ENCODE measurements at regions not wholly inside any gene's neighbourhood (a gene's known extent, or its start where the extent isn't known, plus 50 kb on each side); places are given as distances from the start of the nearest gene placed in this dataset.

DNA sequence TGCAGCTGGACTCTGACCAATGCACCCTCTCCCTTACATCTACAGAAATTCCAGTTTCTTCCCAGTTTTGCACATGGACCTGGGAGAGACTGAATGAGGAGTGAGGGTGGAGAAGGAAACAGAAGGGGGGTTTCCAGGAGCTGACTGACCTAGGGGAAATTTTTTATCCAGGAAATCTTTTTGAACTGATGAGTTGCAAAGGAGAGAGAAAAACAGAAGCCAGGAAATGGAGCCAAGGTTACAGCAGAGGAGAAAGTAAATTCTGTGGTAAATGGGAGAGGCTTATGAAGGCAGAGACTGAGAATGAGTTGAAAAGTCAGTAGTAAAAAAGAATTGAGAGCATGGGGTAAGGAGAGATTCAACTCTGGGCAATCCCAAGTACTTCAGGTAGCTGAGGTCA lies 192.8 kb downstream of the SMIM20 start:
- DNase-seq: no peak

DNA sequence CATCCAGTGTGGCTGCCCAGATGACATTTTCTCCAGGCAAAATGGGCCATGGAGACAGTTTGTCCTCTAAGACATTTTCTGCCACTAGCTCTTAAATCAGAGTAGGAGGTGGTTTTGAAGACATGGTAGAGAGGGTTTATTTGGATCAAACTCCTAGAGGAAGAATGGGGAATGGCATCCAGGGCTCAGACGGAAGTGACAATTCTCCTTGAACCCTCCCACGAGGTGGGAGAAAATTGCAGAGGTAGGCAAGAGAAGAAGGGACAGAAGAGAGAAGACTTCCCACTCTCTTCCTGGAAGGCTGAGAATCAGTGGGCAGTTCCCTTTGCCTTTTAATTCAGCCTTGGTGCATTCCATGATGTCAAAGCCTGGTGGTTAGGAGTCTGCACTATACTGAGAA lies 194.0 kb downstream of the SMIM20 start:
- no peak for DNase-seq

GRCh38 chr4:26110493-26110892 lies 196.5 kb downstream of the SMIM20 start:
- no peak for DNase-seq

DNA sequence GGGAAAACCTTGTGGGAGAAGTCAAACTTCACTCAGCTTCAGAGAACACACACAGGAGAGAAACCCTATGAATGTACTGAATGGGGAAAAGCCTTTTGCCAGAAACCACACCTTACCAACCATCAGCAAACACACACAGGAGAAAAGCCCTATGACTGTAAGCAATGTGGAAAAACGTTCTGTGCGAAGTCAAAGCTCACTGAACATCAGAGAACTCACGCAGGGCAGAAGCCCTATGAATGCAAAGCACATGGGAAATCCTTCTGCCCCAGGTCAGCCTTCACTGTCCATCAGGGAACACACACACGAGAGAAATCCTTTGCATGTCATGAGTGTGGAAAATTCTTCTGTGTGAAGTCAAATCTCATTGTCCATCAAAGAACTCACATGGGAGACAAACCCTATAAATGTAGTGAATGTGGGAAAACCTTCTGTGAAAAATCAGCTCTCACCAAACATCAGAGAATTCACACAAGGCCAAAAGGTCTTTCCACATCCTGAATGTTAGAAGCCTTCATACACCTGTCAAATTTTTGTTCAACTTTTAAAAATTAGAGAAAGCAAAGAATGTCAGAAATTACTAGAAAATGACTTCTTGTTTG lies 199.4 kb downstream of the SMIM20 start:
- no peak for DNase-seq

DNA sequence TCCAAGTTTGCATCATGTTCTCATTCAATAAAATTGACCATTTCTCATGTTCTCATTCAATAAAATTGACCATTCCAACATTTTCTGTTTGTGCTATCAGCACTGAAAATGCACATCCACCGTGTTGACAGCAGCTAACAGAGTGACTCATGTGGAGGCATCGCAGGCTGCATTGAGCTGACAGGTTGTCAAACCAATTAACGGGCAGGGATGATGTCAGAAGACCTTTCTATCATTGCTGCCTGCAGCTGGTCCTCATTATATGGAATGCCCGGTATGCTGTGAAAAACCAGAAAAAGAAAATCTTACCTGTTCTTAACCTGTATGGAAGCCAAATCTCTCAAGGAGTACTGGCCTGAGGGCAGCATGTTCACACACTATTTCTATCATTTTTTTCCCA lies 202.0 kb downstream of the SMIM20 start:
- DNase-seq: no peak

GRCh38 chr4:26120098-26120825 lies 200.6 kb upstream of the RBPJ start:
- DNase-seq: no peak

DNA sequence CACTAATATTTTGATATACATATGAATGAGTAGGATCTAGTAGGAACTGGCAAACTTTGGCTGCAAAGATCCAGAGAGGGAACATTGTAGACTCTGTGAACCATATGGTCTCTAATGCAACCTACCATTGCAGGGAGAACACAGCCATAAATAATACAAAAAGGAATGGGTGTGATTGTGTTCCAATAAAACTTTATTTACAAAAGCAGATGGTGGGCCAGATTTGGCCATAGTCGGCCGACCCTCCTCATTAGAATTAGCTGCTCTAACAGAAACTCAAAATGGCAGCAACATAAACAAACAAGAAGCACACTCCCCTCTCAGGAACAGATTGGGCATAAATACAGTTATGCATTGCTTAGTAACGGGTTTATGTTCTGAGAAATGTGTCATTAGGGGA lies 198.1 kb upstream of the RBPJ start:
- DNase-seq: no peak

DNA sequence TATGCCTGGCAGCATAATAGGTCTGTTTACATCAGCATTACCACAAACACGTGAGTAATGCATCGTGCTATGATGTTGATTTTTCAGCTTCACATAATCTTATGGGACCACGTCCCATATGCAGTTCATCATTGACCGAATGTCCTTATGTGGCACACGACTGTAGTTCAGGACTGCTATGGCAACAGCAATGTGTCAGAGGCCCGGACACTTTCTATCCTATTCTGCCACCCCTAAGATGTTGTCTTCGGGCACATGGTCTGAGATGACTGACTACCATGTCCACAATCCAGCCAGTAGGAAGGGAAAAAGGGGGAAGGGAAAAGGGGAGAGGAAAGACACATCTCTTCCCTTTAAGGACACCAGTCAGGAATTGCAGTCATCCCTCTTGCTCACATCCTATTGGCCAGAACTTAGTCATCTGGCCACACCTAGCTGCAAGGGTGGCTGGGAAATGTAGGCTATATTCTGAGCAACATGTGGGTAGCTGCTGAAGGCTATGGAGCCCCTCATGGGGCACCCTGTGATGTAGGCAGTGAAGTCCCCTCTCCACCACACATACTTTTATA lies 196.0 kb upstream of the RBPJ start:
- DNase-seq: no peak

- no peak for DNase-seq
Measured at GRCh38 chr4:26126143-26126718, 194.6 kb upstream of the RBPJ start.

DNA sequence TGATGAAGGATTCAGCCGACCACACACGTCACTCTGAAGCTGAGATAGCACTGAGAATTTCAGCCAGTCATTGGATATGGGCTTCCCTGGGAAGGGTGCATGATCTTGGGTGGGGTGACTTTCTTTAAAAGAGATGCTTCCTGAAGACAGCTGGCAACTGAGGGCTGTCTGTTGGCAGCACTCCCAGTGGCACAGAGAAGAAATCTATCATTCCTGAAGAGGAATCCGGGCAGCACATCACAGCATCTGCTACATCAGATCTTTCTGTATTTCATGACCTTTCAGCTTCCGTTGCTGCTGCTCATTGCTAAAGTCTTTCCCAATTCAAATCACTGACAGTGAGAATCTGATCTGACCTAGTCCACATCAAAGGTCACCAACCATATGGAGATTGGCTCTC lies 193.8 kb upstream of the RBPJ start:
- DNase-seq: no peak

GRCh38 chr4:26127851-26128337 lies 192.9 kb upstream of the RBPJ start:
- no peak for DNase-seq

GRCh38 chr4:26130173-26130572 lies 190.6 kb upstream of the RBPJ start:
- DNase-seq: no peak

DNA sequence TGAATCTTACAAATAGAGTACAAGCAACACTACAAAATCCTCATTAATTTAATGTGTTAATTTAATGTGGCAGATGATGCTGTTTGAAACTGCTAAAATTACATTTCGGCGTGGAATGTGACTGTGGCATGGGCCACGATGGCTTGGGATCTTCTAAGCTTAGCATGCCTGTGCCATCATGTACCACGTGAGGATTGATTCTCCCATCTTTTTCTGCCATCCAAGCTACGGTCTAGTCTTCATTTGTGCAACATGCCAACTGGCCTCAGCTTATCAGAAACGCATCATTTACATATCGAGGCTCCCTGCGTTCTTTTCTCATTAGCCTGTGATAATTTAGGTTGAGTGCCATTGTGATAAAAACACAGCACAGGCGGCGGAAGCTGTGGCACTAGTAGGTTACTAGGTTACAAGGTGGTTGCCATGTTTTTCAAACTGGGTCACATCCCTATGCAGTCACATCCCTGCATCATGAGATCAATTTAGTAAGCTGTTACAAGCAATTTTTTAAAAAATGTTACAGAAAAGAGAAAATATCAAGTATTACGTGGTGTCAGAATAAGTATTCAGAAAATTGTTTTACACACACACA lies 189.9 kb upstream of the RBPJ start:
- no peak for DNase-seq

DNA sequence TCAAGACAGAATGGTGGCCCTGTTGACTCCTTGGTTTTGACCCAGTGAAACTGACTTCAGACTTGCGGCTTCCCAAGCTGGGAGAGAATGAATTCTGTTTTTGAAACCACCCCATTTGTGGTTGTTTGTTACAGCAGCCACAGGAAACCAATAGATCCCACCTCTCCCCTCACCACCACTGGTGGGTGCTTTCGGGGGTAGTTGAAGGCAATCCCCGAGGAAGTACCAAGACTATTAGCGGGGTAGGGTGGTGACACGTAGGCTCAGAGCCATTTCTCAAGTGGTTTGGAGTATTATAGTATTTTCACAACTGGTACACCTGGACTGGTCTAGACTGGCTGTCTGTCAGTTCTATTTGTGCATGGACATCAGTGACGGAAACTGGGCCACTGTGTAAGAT lies 189.1 kb upstream of the RBPJ start:
- DNase-seq: peak; percentile 46

DNA sequence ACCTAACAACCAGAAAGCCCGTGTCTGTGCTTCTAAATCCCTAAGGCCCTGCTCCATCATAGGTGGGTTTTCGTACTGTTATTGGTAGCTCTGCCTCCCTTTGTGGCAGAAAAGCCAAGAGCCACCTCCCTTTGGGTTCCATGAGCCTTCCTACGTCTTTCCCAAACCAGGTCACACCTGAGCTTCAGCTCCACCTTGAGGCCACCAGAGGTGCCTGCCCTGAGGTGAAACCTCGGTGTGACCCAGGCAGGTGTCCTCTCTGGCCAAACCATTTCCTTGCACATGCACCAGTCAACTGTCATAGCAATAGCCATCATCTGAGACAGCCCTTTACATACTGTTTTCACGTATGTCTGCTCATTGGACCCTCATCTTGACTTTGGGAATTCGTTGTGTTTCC lies 188.0 kb upstream of the RBPJ start:
- no peak for DNase-seq

DNA sequence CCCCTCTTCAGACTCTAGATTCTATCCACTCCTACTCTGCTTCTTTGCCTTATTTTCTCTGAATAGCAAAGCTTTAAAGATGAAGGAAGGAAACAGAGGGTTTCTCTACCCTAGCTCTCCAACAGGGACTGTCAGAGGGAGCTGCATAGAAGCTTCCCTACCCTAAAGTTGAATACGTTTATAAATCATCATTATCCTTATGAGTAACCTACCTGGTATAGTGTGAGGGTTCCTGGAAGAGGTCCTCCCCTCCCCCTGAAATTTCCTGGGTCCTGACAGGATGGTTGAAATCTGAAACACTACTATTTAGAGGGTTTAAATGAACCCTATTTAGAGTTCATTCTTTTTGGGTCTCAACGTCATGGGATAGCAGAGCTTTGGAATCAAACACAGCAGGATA lies 187.0 kb upstream of the RBPJ start:
- DNase-seq: no peak

DNA sequence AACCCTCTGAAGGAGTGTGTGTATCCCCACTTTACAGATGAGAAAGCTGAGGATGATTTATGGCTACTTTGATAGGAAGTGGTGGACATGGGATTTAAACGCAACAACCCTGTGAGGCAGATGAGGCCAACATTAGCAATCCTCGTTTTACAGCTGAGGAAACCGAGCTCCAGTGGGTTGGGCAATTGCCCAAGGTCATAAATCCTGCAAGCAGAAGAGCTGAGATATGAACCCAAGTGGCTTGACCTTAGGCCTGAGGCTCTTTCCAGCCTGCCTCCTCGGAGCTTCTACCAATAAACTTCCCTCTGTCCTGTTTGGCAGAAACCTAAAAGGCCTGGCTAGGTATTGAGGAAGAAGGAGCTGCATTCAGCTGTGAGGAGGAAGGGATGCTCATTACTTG lies 185.5 kb upstream of the RBPJ start:
- no peak for DNase-seq

DNA sequence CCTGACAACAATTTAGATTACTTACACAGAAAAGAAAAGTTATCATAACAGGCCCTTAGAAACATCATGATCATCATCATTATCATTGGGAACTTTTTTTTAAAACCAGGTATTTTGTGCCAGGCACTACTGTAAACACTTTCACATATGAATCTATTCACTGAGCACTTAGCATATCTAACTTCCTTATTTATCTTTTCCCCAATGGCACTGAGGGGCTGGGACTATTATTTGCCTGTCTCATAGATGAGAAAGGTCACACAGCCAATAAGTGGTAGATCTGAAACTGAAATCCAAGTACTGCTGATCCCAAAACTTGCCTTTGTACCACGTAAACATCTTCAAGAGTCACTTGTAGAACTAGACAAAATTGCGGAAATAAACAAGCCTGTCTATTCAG lies 184.2 kb upstream of the RBPJ start:
- no peak for DNase-seq

- DNase-seq: no peak
Measured at GRCh38 chr4:26137288-26137687, 183.5 kb upstream of the RBPJ start.

DNA sequence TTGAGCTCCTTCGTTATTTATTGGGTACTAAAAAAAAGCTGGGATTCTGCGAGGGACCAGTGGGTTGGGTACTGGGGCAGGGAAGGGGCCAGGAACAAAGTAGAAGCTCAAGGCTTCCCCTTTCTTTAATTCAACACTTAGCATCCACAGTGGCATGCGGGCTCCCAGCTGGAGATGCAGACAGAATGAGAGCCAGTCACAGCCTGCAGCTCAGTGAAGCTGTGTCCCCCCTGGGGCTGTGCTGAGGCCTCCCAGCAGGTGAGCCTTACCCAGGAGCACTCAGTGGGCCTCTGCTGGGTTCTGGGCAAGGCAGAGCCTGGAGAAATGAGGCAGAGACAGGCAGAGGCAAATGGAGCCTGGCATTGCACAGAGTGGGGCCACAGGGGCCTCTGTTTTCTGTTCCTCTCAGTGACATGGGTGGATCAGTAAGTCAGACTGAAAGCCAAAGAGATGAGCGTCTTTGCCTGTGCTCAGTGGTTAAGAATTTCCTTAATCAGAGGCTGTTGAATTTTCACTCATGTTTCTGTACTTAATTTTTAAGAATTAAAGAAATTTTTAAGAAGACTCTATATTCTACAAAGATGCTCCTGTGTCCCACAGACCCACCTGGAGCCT lies 181.4 kb upstream of the RBPJ start:
- DNase-seq: no peak

DNA sequence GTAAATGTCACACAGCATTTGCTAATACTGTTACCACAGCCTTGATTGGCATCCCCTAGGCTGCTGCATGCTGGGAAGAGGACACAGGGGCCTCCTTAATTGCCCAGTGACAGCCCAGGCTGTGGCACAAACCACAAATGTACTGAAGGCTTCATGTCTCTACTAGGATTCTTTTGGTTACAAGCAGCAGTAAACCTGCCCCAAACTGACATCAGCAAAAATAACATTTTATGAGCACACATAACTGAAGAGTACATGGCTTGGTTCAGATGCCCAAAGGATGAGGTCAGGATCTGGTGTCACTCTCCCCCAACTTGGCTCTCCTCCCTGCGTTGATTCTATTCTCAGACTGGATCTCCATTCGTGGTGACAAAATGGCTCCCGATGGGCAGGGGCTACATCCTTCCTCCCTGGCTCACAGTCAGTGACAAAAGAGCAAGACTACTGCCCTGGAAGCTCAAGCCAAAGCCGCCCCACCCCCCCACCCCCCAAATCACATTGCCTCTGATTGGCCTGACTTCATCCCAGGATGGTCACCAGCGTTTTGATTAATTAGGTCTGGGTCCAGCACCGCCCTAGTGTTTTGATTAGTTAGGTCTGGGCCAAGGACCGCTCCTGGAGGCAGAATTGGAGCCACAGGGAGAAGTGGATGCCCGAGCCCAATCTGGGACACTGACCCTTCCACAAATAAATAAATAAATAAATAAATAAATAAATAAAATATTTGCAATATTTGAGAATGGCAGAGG lies 180.5 kb upstream of the RBPJ start:
- no peak for DNase-seq

DNA sequence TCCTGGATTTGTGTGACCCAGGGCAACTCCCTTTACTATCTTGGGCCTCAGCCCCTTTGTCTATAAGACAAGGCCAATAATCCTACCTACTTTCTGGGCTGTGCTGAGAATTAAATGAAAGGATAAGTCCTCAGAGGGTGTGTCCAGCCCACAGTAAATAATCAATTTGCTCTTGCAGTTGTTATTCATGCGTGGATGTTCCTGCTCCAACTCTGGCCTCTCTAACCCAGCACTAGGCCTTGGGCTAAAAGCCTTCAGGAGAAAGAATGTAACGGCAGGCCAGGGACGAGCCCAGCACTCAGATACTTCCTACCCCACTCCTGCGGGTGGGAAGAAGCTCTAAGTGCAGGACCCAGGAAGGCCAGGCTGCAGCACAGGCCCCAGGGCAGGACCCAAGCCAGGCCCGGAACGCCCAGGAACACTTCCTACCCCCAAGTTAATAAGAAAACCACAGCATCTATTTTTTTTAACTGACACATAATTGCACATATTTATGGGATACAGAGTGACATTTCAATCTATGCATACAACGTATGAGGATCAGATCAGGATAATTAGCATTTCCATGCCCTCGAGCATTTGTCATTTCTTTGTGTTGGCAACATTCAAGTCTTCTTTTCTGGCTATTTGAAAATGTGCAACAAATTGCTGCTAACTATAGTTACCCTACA lies 179.6 kb upstream of the RBPJ start:
- DNase-seq: no peak

Measured in activated gamma-delta T cell treated with Interleukin-2 at 50 U/mL for 16 hours (primary cell).